Heart right ventricle (tissue), 16 donors: ENCODE measurements at regions not wholly inside any gene's neighbourhood (a gene's known extent, or its start where the extent isn't known, plus 50 kb on each side); places are given as distances from the start of the nearest gene placed in this dataset.

ENCODE experiments used
- ATAC-seq, 8 donors: fragments of 200-7000 bp; cut with Tn5 transposase; one replicate each; pipeline ENCODE4 v1.9.1; 2020; ENCODE audit warnings: mild to moderate bottlenecking in 8 of 8, moderate library complexity in 8 of 8, moderate number of reproducible peaks in 1 of 8
- DNase-seq, 2 donors: peaks; one replicate each; pipeline ENCODE4 v3.0.0-alpha.2; 2020
- H3K27ac ChIP-seq, 10 donors: fragments of 200-600 bp; sonication (generic) in 2 of 10; one replicate each; pipeline versions ENCODE4 v1.5.0 to v1.8.0; 2020 to 2022; ENCODE audit warnings: mild to moderate bottlenecking in 3 of 10
- H3K27me3 ChIP-seq, 7 donors: fragments of 200-600 bp; one replicate each; pipeline ENCODE4 v1.8.0; 2021 to 2022; ENCODE audit warnings: mild to moderate bottlenecking in 2 of 7
- H3K36me3 ChIP-seq, 9 donors: fragments of 200-600 bp; sonication (generic) in 1 of 9; one replicate each; pipeline versions ENCODE4 v1.5.0 to v1.8.0; 2020 to 2022; ENCODE audit warnings: mild to moderate bottlenecking in 2 of 9
- H3K4me1 ChIP-seq, 9 donors: fragments of 200-600 bp; sonication (generic) in 1 of 9; one replicate each; pipeline versions ENCODE4 v1.5.0 to v1.8.0; 2020 to 2022; ENCODE audit warnings: mild to moderate bottlenecking in 4 of 9
- H3K4me3 ChIP-seq, 10 donors: fragments of 200-600 bp; sonication (generic) in 2 of 10; one replicate each; pipeline versions ENCODE4 v1.5.0 to v1.8.0; 2020 to 2022; ENCODE audit warnings: mild to moderate bottlenecking in 7 of 10, moderate library complexity in 2 of 10
- H3K9me3 ChIP-seq, 11 donors: fragments of 200-600 bp in 10 of 11; sonication (generic) in 2 of 11; one replicate each; pipeline versions ENCODE4 v1.5.0 to v1.8.0; 2013 to 2022; ENCODE audit warnings: mild to moderate bottlenecking in 2 of 11, control low read depth in 1 of 11, moderate library complexity in 1 of 11
- WGBS, 2 donors: extraction: QIAGEN DNeasy Blood & Tissue Kit; methylation state at CpG; one replicate each; pipeline ENCODE4 v1.1.7; 2013; ENCODE audit warnings: inconsistent platforms in 1 of 2; 5-methylcytosine and 5-hydroxymethylcytosine counted together
- intact Hi-C, 10 donors: fragments of 100-400 bp; cut with DNase I; formaldehyde crosslinking; loops; one replicate each; pipeline versions ENCODE4 v1.11.1 to v1.14.2; 2022
- TF ChIP-seq, protein P1 (sequence below), 9 donors: fragments of 200-600 bp; sonication (generic) in 2 of 9; IDR thresholded peaks; one replicate each; pipeline versions ENCODE4 v1.5.0 to v1.8.0; 2021 to 2022; ENCODE audit warnings: antibody characterized with exemption in 9 of 9, mild to moderate bottlenecking in 5 of 9, moderate library complexity in 1 of 9
- donor health status: Arrhythmogenic right ventricular cardiomyopathy.
- donor health status: ischemic (EF 13 %, LVEDD 7.1; RV severe dilation, severe dysfunction).
- donor health status: healthy with polysubstance abuse.
- donor health status: DM: no; HTN: yes; CAD: no.
- donor health status: DM: no; HTN: no; CAD: no.
- donor health status: ischemic (EF 25% LVEDD 6.9; RV normal size, moderate dysfunction).
- donor health status: ischemic (EF 25% LVEDD 5.7; RV mildly dilated, moderate dysfunction).
- donor health status: healthy.
- donor health status: DM: yes; HTN: yes; CAD: no.
- donor health status: Ischemic cardiomyopathy.
- donor health status: ischemic (EF 35%, LVEDD 5.7; RV mildly dilated, moderate dysfunction).
- donor health status: nonischemic (EF 11% LVEDD 7.7; RV severe dilation, severe dysfunction).
- donor health status: DM: yes; HTN: yes; CAD: no.
- donor health status: PGD.
- donor health status: ischemic (EF 29% LVEDD 5.4; RV normal size, mild dysfunction).
- donor health status: nonischemic (EF 23%, LVEDD 6.1; RV moderate dilation, normal function).

GRCh38 chr13:80476953-80477352 lies 136.0 kb upstream of the SPRY2 start:
- Histone ChIP-seq H3K36me3 (no peaks in the 10 kb centered on the region), H3K4me3 (no peak overlapping the region), H3K27ac (peak overlapping the region in 2 of 10 donors; percentile 24 to 41), H3K9me3 (no peaks in the 10 kb centered on the region), H3K27me3 (no peaks in the 10 kb centered on the region), H3K4me1 (peaks cover 0 to 17% (median 3%) of the 10 kb centered on the region in 9 donors)
- TF ChIP-seq, protein P1, sequence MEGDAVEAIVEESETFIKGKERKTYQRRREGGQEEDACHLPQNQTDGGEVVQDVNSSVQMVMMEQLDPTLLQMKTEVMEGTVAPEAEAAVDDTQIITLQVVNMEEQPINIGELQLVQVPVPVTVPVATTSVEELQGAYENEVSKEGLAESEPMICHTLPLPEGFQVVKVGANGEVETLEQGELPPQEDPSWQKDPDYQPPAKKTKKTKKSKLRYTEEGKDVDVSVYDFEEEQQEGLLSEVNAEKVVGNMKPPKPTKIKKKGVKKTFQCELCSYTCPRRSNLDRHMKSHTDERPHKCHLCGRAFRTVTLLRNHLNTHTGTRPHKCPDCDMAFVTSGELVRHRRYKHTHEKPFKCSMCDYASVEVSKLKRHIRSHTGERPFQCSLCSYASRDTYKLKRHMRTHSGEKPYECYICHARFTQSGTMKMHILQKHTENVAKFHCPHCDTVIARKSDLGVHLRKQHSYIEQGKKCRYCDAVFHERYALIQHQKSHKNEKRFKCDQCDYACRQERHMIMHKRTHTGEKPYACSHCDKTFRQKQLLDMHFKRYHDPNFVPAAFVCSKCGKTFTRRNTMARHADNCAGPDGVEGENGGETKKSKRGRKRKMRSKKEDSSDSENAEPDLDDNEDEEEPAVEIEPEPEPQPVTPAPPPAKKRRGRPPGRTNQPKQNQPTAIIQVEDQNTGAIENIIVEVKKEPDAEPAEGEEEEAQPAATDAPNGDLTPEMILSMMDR (IDR thresholded peaks at IDR 0.05): no peak
- ATAC-seq (no peak), DNase-seq (no peak)
- intact Hi-C loops: loop anchor here in 3 of 10 donors (10.0 kb wide), 3 partner anchors 88 to 128 kb away; no protein-coding TSS in a partner anchor
- 52 to 74% methylated on average over 3 of the region's 3 CpGs for WGBS, 2 donors

- H3K4me3 ChIP-seq: no peak overlapping the region
- H3K36me3 ChIP-seq: no peaks in the 10 kb centered on the region
- H3K9me3 ChIP-seq: no peaks in the 10 kb centered on the region
- DNase-seq (no peak), ATAC-seq (no peak)
- H3K4me1 ChIP-seq: peaks cover 0 to 29% (median 12%) of the 10 kb centered on the region in 9 donors
- 75 to 82% methylated on average over 2 of the region's 2 CpGs for WGBS, 2 donors
- intact Hi-C loops: loop anchor here in 3 of 10 donors (10.0 kb wide), 3 partner anchors 89 to 129 kb away; no protein-coding TSS in a partner anchor
- H3K27me3 ChIP-seq: no peaks in the 10 kb centered on the region
- no peak overlapping the region for H3K27ac ChIP-seq
- TF ChIP-seq, protein P1 (IDR thresholded peaks at IDR 0.05): no peak
Measured at GRCh38 chr13:80475718-80476117, 134.8 kb upstream of the SPRY2 start.

DNA sequence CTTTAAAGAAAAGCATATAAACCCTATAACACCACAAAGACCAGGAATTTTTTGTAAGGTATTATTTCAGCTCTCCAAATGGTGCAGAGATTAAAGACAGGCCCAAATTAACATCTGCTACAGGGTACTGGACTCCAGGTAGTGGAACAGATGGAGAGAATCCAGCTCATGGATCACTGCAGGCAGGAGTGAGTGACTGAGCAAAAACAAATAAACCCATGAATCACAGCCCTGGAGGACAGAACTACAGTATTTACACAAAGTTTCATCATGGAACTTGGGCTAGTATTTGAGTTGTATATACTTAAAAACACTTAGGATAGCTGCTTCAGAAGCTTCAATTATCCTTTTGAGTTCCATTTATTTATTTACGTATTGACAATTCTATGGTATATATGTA lies 132.8 kb upstream of the SPRY2 start:
- H3K4me1 ChIP-seq: peaks cover 0 to 48% (median 32%) of the 10 kb centered on the region in 9 donors
- no peaks in the 10 kb centered on the region for H3K27me3 ChIP-seq
- intact Hi-C loops: loop anchor here in 4 of 10 donors (5.0 to 10.0 kb wide), 5 partner anchors 91 to 134 kb away; partner anchors contain the start of gene SPRY2 (in 1 of the 4)
- TF ChIP-seq, protein P1 (IDR thresholded peaks at IDR 0.05): no peak
- peak overlapping the region in 1 of 10 donors; percentile 90 for H3K27ac ChIP-seq
- DNase-seq (no peak), ATAC-seq (no peak)
- H3K36me3 ChIP-seq: no peaks in the 10 kb centered on the region
- 94 to 100% methylated on average over 1 of the region's 1 CpG for WGBS, 2 donors
- no peak overlapping the region for H3K4me3 ChIP-seq
- H3K9me3 ChIP-seq: no peaks in the 10 kb centered on the region

DNA sequence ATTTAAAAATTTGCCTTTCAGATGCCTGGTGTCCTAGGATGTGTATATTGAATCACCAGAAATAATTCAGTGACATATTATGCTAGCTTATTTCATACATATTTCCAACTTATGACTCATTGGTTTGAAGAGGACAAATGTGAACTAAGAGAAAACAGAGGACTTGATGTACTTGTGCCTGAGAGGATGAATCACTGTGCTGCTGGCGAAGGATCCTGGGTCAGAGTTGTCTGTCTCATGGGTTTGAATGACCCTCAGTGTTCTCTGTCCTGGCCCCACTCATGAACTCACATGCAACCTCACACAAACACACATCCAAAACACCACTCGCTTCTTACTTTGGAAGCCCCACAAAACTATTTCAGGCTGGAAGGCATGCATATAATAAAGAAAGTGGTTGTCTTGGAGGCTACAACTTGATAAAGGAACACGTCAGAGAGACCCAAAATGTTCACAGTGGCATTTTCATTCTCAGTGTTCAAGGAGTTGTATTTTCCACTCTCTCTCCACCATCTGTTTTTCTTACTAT lies 129.0 kb upstream of the SPRY2 start:
- intact Hi-C loops: loop anchor here in 5 of 10 donors (5.0 to 10.0 kb wide), 6 partner anchors 95 to 137 kb away; partner anchors contain the start of gene SPRY2 (in 2 of the 5)

More for the DNA sequence above, 129.0 kb upstream of the SPRY2 start:
- DNase-seq: peak; percentile 50 to 73
- TF ChIP-seq, protein P1 (IDR thresholded peaks at IDR 0.05): no peak
- Histone ChIP-seq H3K9me3 (peaks cover 0 to 7% (median 0%) of the 10 kb centered on the region in 11 donors), H3K27ac (peak overlapping the region; percentile 67 to 90 (median 83)), H3K4me1 (peaks cover 0 to 40% (median 32%) of the 10 kb centered on the region in 9 donors), H3K4me3 (peak overlapping the region in 1 of 10 donors; percentile 10), H3K36me3 (no peaks in the 10 kb centered on the region), H3K27me3 (no peaks in the 10 kb centered on the region)
- WGBS, 2 donors: 29 to 38% methylated on average over 3 of the region's 3 CpGs
- ATAC-seq: peak; percentile 94 to 99 (median 98)
